Middle frontal gyrus (tissue), 1 donor: ENCODE measurements at regions not wholly inside any gene's neighbourhood (a gene's known extent, or its start where the extent isn't known, plus 50 kb on each side); places are given as distances from the start of the nearest gene placed in this dataset.

ENCODE experiments used
- DNase-seq: peaks from one replicate; pipeline ENCODE4 v3.0.0-alpha.2; 2015; ENCODE audit warnings: low spot score; ENCODE audit errors: extremely low spot score

GRCh38 chr16:66146798-66147197 lies 219.7 kb upstream of the CDH5 start:
- no peak for DNase-seq

DNA sequence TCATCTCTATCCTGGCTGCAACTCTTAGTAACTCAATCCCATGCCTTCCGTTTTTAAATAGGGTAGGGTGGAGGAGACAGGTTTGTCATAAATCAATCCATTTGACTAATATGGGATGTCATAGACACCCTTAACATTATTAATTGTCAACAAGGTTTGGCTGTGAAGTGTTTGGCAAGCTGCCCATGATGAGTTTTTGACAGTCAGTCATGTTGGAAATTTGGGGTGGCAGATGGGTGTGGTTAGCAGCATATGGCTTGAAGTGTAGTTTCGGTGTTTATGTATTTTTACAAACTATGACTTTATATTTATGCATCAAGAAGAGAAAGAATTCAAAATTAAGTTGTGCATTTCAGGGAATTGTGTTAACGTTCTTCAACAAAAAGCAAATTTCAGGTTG lies 221.8 kb upstream of the CDH5 start:
- no peak for DNase-seq

- no peak for DNase-seq
Measured at GRCh38 chr16:66143415-66143814, 223.1 kb upstream of the CDH5 start.

- no peak for DNase-seq
Measured at GRCh38 chr16:66141885-66142284, 224.6 kb upstream of the CDH5 start.

GRCh38 chr16:66137853-66138252 lies 228.6 kb upstream of the CDH5 start:
- no peak for DNase-seq

- DNase-seq = no peak
Measured at GRCh38 chr16:66136841-66137240, 229.7 kb upstream of the CDH5 start.

DNA sequence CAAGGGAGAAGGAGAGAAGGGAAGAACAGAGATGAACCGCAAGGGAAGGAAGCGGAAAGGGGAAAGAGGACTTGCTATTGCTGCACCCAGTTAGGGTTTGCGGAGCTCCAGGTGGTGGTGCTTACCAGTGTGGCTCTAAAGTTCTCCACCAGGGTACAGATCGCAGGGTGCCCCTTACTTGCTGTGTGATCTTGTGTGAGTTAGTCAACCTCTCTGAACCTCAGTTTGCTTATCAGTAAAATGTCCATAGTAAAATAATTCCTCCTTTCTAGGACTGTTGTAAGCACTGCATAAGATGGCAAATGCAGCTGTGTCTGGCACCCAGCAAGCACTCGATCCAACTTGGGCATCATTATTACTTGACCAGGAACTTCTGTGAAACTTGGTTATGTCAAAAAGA lies 230.7 kb upstream of the CDH5 start:
- DNase-seq = no peak

DNA sequence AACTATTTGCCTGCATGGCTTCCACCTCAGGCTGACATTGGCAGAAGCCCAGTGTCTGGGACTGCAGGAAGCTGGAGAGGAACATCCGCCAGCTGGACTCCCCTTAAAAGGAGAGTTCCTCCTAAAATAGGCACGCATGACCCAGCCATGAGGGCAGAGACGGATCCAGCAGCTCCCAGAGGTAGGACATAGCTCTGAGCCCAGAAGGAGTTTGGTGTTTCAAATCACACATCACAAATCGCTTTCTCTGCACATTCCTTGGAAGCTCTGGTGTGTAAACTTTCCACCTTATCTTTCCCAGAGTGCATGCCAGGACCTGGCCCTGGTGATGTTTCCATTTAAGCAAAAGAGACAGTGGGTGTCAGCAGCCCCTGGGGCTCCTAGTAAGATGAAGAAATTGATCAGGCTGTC lies 231.1 kb upstream of the CDH5 start:
- no peak for DNase-seq

DNA sequence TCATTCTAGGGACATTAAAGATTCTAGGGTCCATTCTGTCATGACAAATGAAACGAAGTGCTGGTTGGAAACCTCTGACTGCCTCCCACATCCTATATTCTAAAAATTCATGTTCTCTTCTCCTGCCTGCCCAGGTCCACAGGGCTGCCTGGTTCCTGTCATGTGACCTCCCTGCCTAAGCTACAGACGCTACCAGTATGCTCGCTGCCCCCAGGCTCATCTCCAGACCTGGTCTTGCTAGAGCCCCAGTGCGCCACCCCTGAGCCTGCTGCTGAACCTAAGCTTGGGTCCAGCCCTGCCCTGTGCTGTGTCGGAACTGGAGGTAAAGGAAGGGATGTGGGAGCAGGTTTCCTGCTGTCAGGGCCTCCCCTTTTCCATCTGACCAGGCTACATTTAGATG lies 231.6 kb upstream of the CDH5 start:
- no peak for DNase-seq

DNA sequence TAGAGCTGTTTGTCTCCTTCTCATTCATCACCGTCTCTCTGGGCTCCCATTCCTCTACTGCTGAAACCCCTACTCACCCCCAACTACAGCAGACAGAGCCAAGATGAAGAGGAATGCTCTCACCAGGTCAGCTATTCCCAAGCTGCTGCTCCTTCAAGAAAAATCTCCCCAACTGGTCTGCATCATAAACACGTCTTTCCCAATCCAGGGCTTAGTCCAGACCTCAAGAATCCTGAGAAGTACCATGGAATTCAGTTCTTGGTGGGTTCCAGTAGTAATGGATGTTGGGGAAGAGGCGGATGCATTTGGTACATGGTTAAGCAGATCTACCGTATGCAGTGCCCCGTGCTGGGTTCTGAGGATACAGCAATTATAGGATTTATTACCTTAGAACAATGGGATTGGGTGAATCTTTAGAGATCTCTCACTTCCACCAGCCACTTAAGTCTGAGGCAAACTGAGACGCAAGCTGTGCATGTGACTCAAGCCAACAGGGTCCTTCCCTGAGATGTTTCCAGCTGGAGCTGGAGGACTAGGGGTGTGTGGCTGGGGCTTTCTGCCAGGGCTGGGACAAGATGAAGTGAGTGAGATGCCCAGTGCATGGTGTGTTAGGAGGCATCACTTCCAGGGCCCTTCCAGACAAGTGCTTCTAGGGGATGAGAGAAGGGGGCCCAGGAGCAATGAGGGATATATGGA lies 232.7 kb upstream of the CDH5 start:
- DNase-seq = no peak

DNA sequence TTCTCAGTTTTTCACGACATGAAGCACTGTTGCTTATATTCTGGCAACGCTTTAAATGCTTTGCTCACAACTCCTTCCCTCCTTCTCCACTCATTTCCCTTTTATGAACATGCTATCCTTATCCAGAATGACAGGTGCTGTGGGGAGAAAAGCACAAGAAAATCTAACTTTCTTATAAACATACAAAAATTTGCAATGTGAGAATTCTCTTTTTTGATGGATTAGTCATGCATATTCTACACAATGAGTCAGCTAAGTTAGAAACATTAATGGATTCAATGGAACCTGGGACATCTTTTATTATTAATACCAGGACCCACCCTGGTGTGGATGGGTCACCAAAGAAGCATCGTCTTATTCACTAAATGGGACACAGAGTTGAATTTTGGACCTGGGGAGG lies 234.6 kb upstream of the CDH5 start:
- no peak for DNase-seq

GRCh38 chr16:66131156-66131807 lies 235.2 kb upstream of the CDH5 start:
- DNase-seq = no peak

GRCh38 chr16:66130296-66130905 lies 236.1 kb upstream of the CDH5 start:
- DNase-seq = no peak

GRCh38 chr16:66129196-66129595 lies 237.3 kb upstream of the CDH5 start:
- DNase-seq = no peak

- no peak for DNase-seq
Measured at GRCh38 chr16:66128371-66128770, 238.1 kb upstream of the CDH5 start.

GRCh38 chr16:66127459-66128370 lies 238.8 kb upstream of the CDH5 start:
- DNase-seq = no peak

- DNase-seq = no peak
Measured at GRCh38 chr16:66121466-66121865, 245.0 kb upstream of the CDH5 start.

DNA sequence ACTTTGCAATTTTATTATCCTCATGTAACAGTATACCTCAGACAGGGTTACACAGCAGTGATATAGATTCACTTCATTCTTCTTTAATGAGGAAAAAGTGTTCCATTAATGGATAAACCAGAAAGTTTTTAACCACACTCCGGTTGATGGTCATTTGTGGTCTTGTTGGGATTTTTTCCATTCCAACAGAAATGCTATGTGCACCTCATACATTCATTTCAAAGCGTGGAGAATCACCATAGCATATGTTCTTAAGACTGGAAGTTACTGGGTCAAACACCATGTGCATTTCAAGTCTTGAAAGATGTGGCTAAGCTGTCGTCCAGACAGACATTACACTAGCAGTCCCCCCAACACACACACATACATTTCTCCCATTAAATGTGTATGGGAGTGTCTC lies 245.8 kb upstream of the CDH5 start:
- DNase-seq = no peak

GRCh38 chr16:66116163-66117002 lies 250.1 kb upstream of the CDH5 start:
- DNase-seq = no peak

- no peak for DNase-seq
Measured at GRCh38 chr16:66115373-66115772, 251.1 kb upstream of the CDH5 start.

GRCh38 chr16:66113223-66113622 lies 253.3 kb upstream of the CDH5 start:
- DNase-seq = no peak
